Neural progenitor cell (in vitro differentiated cells): ENCODE measurements at regions not wholly inside any gene's neighbourhood (a gene's known extent, or its start where the extent isn't known, plus 50 kb on each side); places are given as distances from the start of the nearest gene placed in this dataset.

Source experiments
- DNase-seq: peaks from one replicate; pipeline ENCODE4 v3.0.0-alpha.2; 2016; ENCODE audit warnings: low spot score
- H2AFZ ChIP-seq: fragments of 200-600 bp; sonication (generic); replicated peaks from 2 replicates; pipeline ENCODE4 v1.6.1; 2016; ENCODE audit warnings: antibody characterized with exemption
- H3F3A ChIP-seq: fragments of 200-600 bp; sonication (generic); 2 replicates; pipeline ENCODE4 v1.6.1; 2016; ENCODE audit warnings: antibody characterized with exemption, low read depth
- H3K27ac ChIP-seq: fragments of 200-600 bp; sonication (generic); 2 replicates; pipeline ENCODE4 v1.5.1; 2016; ENCODE audit warnings: mild to moderate bottlenecking
- H3K27me3 ChIP-seq: fragments of 200-600 bp; sonication (generic); 2 replicates; pipeline ENCODE4 v1.6.1; 2016; ENCODE audit warnings: mild to moderate bottlenecking, moderate library complexity
- H3K36me3 ChIP-seq: fragments of 200-600 bp; sonication (generic); 2 replicates; pipeline ENCODE4 v1.5.1; 2016
- H3K4me1 ChIP-seq: fragments of 200-600 bp; sonication (generic); 2 replicates; pipeline ENCODE4 v1.6.1; 2016; ENCODE audit warnings: mixed run types
- H3K4me2 ChIP-seq: fragments of 200-600 bp; sonication (generic); 2 replicates; pipeline ENCODE4 v1.6.1; 2016
- H3K4me3 ChIP-seq: fragments of 200-600 bp; sonication (generic); 2 replicates; pipeline ENCODE4 v1.5.1; 2016
- H3K79me2 ChIP-seq: fragments of 200-600 bp; sonication (generic); 2 replicates; pipeline ENCODE4 v1.6.1; 2016; ENCODE audit warnings: low read depth
- H3K9ac ChIP-seq: fragments of 200-600 bp; sonication (generic); 2 replicates; pipeline ENCODE4 v1.6.1; 2016
- H3K9me3 ChIP-seq: fragments of 200-600 bp; sonication (generic); 2 replicates; pipeline ENCODE4 v1.5.1; 2016; ENCODE audit warnings: low read depth
- H4K20me1 ChIP-seq: fragments of 200-600 bp; sonication (generic); 2 replicates; pipeline ENCODE4 v1.6.1; 2016; ENCODE audit warnings: low read depth
- H3K27ac Mint-ChIP-seq: 3 replicates; pipeline ENCODE4 v1.8.0; 2021; ENCODE audit warnings: mixed read lengths
- H3K27me3 Mint-ChIP-seq: 2 replicates; pipeline ENCODE4 v1.8.0; 2022; ENCODE audit warnings: low read depth, mild to moderate bottlenecking, inconsistent platforms, moderate library complexity, mixed read lengths; ENCODE audit not compliant: insufficient read depth
- H3K36me3 Mint-ChIP-seq: 3 replicates; pipeline ENCODE4 v1.8.0; 2021; ENCODE audit warnings: mixed read lengths
- H3K4me1 Mint-ChIP-seq: 3 replicates; pipeline ENCODE4 v1.8.0; 2021; ENCODE audit warnings: mixed read lengths
- H3K4me3 Mint-ChIP-seq: 3 replicates; pipeline ENCODE4 v1.8.0; 2021; ENCODE audit warnings: mild to moderate bottlenecking, moderate library complexity, mixed read lengths
- H3K9me3 Mint-ChIP-seq: 3 replicates; pipeline ENCODE4 v1.8.0; 2020; ENCODE audit warnings: mixed read lengths
- EZH2 ChIP-seq: fragments of 200-600 bp; sonication (generic); IDR thresholded peaks from 2 replicates; pipeline ENCODE4 v1.6.1; 2017; ENCODE audit warnings: antibody characterized with exemption, mild to moderate bottlenecking, moderate library complexity
- EZH2phosphoT487 ChIP-seq: fragments of 200-600 bp; sonication (generic); IDR thresholded peaks from 2 replicates; pipeline ENCODE4 v1.6.1; 2017; ENCODE audit warnings: antibody characterized with exemption
- TF ChIP-seq, protein P1 (sequence below): fragments of 200-600 bp; sonication (generic); IDR thresholded peaks from 2 replicates; pipeline ENCODE4 v1.5.1; 2017; ENCODE audit warnings: antibody characterized with exemption, mild to moderate bottlenecking

- no peaks in the 10 kb centered on the region for H3K4me1 Mint-ChIP-seq
- no peak for DNase-seq
- Histone ChIP-seq H4K20me1 (no peaks in the 10 kb centered on the region), H3K36me3 (no peaks in the 10 kb centered on the region), H3K27ac (no peak overlapping the region), H3K4me2 (no peak overlapping the region), H3K79me2 (no peaks in the 10 kb centered on the region), H3K27me3 (no peaks in the 10 kb centered on the region), H2AFZ (no peak overlapping the region), H3K4me1 (no peaks in the 10 kb centered on the region), H3F3A (no peaks in the 10 kb centered on the region), H3K9ac (no peak overlapping the region), H3K4me3 (no peak overlapping the region), H3K9me3 (no peaks in the 10 kb centered on the region)
- no peaks in the 10 kb centered on the region for H3K9me3 Mint-ChIP-seq
- H3K27me3 Mint-ChIP-seq: peaks cover 3% of the 10 kb centered on the region
- TF ChIP-seq EZH2phosphoT487: no peak
- TF ChIP-seq EZH2: no peak
- TF ChIP-seq, protein P1, sequence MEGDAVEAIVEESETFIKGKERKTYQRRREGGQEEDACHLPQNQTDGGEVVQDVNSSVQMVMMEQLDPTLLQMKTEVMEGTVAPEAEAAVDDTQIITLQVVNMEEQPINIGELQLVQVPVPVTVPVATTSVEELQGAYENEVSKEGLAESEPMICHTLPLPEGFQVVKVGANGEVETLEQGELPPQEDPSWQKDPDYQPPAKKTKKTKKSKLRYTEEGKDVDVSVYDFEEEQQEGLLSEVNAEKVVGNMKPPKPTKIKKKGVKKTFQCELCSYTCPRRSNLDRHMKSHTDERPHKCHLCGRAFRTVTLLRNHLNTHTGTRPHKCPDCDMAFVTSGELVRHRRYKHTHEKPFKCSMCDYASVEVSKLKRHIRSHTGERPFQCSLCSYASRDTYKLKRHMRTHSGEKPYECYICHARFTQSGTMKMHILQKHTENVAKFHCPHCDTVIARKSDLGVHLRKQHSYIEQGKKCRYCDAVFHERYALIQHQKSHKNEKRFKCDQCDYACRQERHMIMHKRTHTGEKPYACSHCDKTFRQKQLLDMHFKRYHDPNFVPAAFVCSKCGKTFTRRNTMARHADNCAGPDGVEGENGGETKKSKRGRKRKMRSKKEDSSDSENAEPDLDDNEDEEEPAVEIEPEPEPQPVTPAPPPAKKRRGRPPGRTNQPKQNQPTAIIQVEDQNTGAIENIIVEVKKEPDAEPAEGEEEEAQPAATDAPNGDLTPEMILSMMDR: no peak
- no peaks in the 10 kb centered on the region for H3K36me3 Mint-ChIP-seq
- no peak overlapping the region for H3K4me3 Mint-ChIP-seq
- H3K27ac Mint-ChIP-seq: no peak overlapping the region
Measured at GRCh38 chr18:34542625-34543024, 167.5 kb upstream of the DTNA start.

DNA sequence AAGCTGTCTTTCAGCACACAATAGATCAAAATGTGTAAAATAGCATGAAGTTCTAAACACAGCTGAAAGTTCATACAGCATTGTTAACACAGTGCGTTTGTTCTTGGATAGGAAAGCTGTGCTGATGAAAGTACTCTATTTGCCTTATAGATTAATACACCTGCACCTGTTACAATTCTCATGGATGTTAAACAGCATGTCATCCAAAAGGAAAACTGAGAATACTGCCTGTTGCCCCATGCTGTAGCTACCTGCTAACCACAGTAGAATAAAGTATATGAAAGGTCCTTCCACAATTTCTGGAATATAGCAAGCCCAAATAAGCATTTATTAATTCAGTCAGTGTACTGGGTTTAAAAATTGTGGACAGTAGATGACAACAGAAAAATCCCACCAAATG is 166.7 kb upstream of the DTNA start:
- Histone ChIP-seq H3K4me2 (no peak overlapping the region), H3K27ac (no peak overlapping the region), H3K27me3 (no peaks in the 10 kb centered on the region), H3F3A (no peaks in the 10 kb centered on the region), H3K36me3 (no peaks in the 10 kb centered on the region), H4K20me1 (no peaks in the 10 kb centered on the region), H2AFZ (no peak overlapping the region), H3K4me1 (peaks cover under 1% of the 10 kb centered on the region), H3K79me2 (no peaks in the 10 kb centered on the region), H3K9me3 (no peaks in the 10 kb centered on the region), H3K9ac (no peak overlapping the region), H3K4me3 (no peak overlapping the region)
- TF ChIP-seq, protein P1: no peak
- TF ChIP-seq EZH2: no peak
- no peak for TF ChIP-seq EZH2phosphoT487
- H3K4me3 Mint-ChIP-seq: no peak overlapping the region
- H3K4me1 Mint-ChIP-seq: no peaks in the 10 kb centered on the region
- H3K27ac Mint-ChIP-seq: no peak overlapping the region
- no peaks in the 10 kb centered on the region for H3K36me3 Mint-ChIP-seq
- DNase-seq: no peak
- peaks cover 3% of the 10 kb centered on the region for H3K27me3 Mint-ChIP-seq
- H3K9me3 Mint-ChIP-seq: no peaks in the 10 kb centered on the region

GRCh38 chr18:34543945-34544344 is 166.2 kb upstream of the DTNA start:
- Histone ChIP-seq H3K27me3 (no peaks in the 10 kb centered on the region), H2AFZ (no peak overlapping the region), H3K4me3 (no peak overlapping the region), H3K4me1 (peaks cover 6% of the 10 kb centered on the region), H3K36me3 (no peaks in the 10 kb centered on the region), H3K4me2 (no peak overlapping the region), H3F3A (no peaks in the 10 kb centered on the region), H3K79me2 (no peaks in the 10 kb centered on the region), H4K20me1 (no peaks in the 10 kb centered on the region), H3K9ac (no peak overlapping the region), H3K9me3 (no peaks in the 10 kb centered on the region), H3K27ac (no peak overlapping the region)
- TF ChIP-seq EZH2: no peak
- TF ChIP-seq, protein P1: no peak
- no peak for TF ChIP-seq EZH2phosphoT487
- H3K9me3 Mint-ChIP-seq: no peaks in the 10 kb centered on the region
- peaks cover 3% of the 10 kb centered on the region for H3K27me3 Mint-ChIP-seq
- no peak overlapping the region for H3K4me3 Mint-ChIP-seq
- no peak overlapping the region for H3K27ac Mint-ChIP-seq
- peaks cover 5% of the 10 kb centered on the region for H3K4me1 Mint-ChIP-seq
- no peaks in the 10 kb centered on the region for H3K36me3 Mint-ChIP-seq
- no peak for DNase-seq
